Cardiac fibroblast (primary cell): ENCODE measurements at regions not wholly inside any gene's neighbourhood (a gene's known extent, or its start where the extent isn't known, plus 50 kb on each side); places are given as distances from the start of the nearest gene placed in this dataset.
"Not testable (repeated sequence)": the region's sequence is repeated elsewhere in the genome, so short reads cannot be mapped to it uniquely, and the experiment has no call there.

Source experiments
- DNase-seq, 2 donors: peaks; one replicate each; pipeline versions ENCODE4 v3.0.0 to v3.0.0-alpha.2; 2010; ENCODE audit warnings: low read depth in 2 of 2
- H3K4me3 ChIP-seq, 2 donors: replicated peaks in 1 of 2; 1 replicate in 1 of 2; 2 replicates in 1 of 2; pipeline ENCODE4 v1.5.1; 2011; ENCODE audit warnings: low read depth in 2 of 2, low read length in 2 of 2, mild to moderate bottlenecking in 2 of 2, moderate library complexity in 1 of 2
- CTCF ChIP-seq: IDR thresholded peaks from one replicate; pipeline ENCODE4 v1.5.1; 2011; ENCODE audit warnings: low read depth, mild to moderate bottlenecking, low read length, inconsistent platforms

- H3K4me3 ChIP-seq, result no peak overlapping the region
- DNase-seq, result no peak
- TF ChIP-seq CTCF, result no peak
Observed at GRCh38 chr2:207341112-207341750, 175.5 kb upstream of the KLF7 start.

- TF ChIP-seq CTCF, result no peak
- no peak overlapping the region for H3K4me3 ChIP-seq
- no peak for DNase-seq
Observed at GRCh38 chr2:207341804-207342203, 176.1 kb upstream of the KLF7 start.

GRCh38 chr2:207344596-207345394, 179.0 kb upstream of the KLF7 start:
- not testable (repeated sequence) for H3K4me3 ChIP-seq, DNase-seq

GRCh38 chr2:207351171-207351570, 178.6 kb upstream of the CREB1 start:
- H3K4me3 ChIP-seq, result no peak overlapping the region
- no peak for DNase-seq
- no peak for TF ChIP-seq CTCF

GRCh38 chr2:207352978-207353671, 176.6 kb upstream of the CREB1 start:
- DNase-seq, result no peak
- H3K4me3 ChIP-seq, result no peak overlapping the region
- TF ChIP-seq CTCF, result no peak

GRCh38 chr2:207353836-207354235, 175.9 kb upstream of the CREB1 start:
- no peak for TF ChIP-seq CTCF
- no peak overlapping the region for H3K4me3 ChIP-seq
- DNase-seq, result no peak

GRCh38 chr2:207354462-207354861, 175.3 kb upstream of the CREB1 start:
- H3K4me3 ChIP-seq, result no peak overlapping the region
- no peak for TF ChIP-seq CTCF
- no peak for DNase-seq
